GM12873 (cell line): ENCODE measurements at regions not wholly inside any gene's neighbourhood (a gene's known extent, or its start where the extent isn't known, plus 50 kb on each side); places are given as distances from the start of the nearest gene placed in this dataset.

Experiments used
- TF ChIP-seq, protein P1 (sequence below): IDR thresholded peaks from 2 replicates; pipeline ENCODE4 v1.5.1; 2012; ENCODE audit warnings: low read depth, mild to moderate bottlenecking, moderate library complexity, low read length, control low read depth; ENCODE audit not compliant: insufficient read depth; ENCODE audit errors: missing control alignments

DNA sequence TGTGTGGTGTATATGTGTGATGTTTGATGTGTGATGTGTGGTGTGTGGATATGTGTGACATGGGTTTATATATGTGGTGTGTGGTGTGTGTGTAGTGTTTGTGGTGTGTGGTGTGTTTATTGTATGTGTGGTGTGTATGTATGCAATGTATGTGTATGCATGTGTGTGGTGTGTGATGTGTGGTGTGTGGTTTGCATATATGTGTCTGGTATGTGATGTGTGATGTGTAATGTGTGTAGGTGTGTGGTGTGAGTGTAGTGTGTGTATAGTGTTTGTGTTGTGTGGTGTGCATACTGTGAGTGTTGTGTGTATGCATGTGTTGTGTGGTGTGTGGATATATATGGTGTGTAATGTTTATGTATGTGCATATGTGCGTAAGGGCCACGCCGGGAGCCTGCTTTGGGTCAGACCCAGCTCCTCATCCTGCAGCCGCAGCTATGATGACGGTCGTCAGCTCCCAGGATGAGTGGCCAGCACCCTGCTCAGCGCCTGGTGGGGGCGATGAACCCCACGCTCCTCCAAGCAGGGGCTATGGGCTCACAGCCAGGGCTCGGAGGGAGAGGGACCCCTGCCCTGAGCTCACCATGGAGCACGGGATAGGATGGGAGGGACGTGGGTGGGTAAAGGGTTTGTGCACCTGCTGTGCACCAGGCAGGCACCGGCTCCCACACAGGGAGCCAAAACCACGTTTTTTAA, 331.3 kb downstream of the EIPR1 start:
- TF ChIP-seq, protein P1, sequence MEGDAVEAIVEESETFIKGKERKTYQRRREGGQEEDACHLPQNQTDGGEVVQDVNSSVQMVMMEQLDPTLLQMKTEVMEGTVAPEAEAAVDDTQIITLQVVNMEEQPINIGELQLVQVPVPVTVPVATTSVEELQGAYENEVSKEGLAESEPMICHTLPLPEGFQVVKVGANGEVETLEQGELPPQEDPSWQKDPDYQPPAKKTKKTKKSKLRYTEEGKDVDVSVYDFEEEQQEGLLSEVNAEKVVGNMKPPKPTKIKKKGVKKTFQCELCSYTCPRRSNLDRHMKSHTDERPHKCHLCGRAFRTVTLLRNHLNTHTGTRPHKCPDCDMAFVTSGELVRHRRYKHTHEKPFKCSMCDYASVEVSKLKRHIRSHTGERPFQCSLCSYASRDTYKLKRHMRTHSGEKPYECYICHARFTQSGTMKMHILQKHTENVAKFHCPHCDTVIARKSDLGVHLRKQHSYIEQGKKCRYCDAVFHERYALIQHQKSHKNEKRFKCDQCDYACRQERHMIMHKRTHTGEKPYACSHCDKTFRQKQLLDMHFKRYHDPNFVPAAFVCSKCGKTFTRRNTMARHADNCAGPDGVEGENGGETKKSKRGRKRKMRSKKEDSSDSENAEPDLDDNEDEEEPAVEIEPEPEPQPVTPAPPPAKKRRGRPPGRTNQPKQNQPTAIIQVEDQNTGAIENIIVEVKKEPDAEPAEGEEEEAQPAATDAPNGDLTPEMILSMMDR, result no peak

DNA sequence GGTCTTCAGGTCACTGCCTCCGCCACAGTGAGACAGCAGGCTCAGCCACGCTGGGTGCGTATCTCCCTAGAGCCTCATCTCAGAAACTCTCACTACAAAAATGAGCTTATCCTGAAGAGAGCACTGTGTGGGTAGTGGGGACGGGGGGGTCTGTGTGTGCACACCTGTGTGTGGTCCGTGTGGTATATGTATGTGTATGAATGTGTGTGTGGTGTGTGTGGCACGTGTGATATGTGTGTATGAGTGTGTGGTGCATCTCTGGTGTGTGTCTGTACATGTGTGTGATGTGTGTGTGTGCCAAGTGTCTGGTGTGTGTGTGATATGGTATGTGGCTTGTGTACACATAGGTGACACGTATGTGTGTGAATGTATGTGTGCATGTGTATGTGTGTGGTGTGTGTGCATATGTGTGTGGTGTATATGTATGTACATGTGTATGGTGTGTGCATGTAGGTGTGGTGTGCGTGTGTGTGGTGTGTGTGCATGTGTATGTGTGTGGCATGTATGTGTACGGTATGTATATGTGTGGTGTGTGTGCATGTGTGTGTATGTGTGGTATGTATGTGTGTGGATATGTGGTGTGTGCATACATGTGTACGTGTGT, 332.2 kb downstream of the EIPR1 start:
- TF ChIP-seq, protein P1, result no peak

DNA sequence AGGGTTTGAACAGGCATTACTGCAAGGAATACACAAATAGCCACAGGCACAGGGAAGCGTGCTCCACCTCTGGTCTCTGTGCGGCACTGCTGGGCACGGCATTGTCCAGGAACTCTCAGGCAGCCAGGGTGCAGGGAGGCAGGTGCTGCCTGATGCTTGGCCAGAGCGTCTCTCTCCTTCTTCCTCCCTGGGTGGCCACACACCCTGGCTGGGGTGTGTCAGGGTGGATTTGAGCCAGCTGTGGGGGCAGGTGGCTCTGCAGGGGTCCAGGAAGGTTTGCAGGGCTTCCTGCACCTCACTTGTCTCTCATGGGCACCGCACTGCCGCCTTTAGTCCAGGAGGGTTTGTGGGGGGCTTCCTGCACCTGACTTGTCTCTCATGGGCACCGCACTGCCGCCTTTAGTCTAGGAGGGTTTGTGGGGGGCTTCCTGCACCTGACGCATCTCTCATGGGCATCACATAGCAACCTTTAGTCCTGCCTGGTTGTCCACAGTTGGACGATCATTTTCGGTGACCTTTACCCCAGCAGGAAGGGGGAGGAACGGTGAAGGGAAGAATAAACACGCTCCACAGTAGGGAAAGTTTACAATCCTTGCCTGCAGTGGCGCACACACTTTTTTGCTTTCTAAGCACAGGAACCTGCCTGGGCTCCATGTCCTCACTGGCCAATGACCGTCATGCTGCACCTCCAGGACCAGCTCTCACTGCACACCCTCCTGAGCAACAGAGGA, 332.9 kb downstream of the EIPR1 start:
- TF ChIP-seq, protein P1, result no peak

DNA sequence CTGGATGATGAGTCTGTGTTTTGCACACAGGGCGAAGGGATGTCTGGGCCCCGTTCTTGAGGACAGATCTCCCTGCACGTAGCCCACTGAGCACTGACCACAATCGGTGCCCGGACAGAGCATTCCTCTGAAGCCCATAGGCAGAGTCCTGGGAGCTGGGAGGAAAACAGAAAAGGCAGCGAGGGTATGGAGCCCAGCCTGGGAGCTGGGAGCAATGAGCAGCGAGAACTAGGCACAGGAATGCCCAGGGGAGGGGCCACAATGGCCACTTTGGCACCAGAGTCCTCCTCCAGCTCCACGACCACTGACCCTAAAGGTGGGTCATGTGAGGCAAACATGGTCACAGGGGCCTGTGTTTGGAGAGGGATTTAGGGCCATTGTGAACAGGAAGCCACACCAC, 333.9 kb downstream of the EIPR1 start:
- TF ChIP-seq, protein P1, result no peak

- TF ChIP-seq, protein P1, result no peak
These were observed 334.7 kb downstream of the EIPR1 start for GRCh38 chr2:3042601-3043585.

GRCh38 chr2:3041841-3042600, 335.6 kb downstream of the EIPR1 start:
- TF ChIP-seq, protein P1, result no peak
